ENCODE measurements at regions not wholly inside any gene's neighbourhood (a gene's known extent, or its start where the extent isn't known, plus 50 kb on each side); places are given as distances from the start of the nearest gene placed in this dataset.

DNA sequence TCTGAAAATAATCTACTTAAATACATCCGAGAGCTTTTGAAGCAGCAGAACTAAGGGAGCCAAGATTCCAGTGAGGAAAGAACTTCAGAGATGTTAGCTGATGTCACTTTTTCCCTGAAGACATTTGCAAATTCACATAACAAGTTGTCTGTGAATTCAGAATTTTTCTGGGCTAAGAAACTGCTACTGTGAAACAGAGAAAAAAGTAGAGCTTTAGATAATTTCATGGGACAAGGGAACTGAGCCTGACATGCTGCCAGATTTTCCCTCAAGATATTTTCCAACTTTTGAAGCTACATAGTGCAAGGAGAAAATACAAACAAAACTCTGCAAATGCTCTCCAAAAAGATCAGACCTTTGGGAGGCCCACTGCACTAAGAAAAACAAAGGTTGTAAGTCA, 484.2 kb downstream of the ANKRD7 start:
- TF ChIP-seq EZH2 (IDR thresholded peaks at IDR 0.05) (no peak), POLR2AphosphoS5 (IDR thresholded peaks at IDR 0.05; ENCODE audit: borderline replicate concordance, low read depth, low read length) (no peak)
